ENCODE measurements at regions not wholly inside any gene's neighbourhood (a gene's known extent, or its start where the extent isn't known, plus 50 kb on each side); places are given as distances from the start of the nearest gene placed in this dataset.

DNA sequence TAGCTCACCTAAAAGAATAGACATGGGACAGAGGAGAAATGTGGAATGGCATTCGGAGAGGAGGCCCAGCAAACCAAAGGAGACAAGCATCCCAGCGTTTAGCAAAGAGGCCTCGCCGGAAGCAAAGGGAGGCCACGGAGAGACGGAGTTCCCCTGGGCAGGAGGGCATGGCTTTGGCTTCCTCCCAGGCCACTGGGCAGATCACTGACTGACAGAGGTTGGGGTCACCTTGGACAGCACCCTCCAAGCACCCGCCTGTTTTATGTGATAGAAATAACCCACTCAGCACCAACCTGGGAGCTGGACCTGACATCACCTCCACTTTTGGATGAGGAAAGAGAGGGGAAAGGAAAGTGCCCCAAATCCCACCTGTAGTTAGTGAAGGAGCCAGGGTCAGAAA lies 434.1 kb downstream of the BRD1 start:
- no peak for TF ChIP-seq CTCF (IDR thresholded peaks at IDR 0.05)
- TF ChIP-seq ZFX (IDR thresholded peaks at IDR 0.05; ENCODE audit: borderline replicate concordance), result no peak
